ENCODE measurements at regions not wholly inside any gene's neighbourhood (a gene's known extent, or its start where the extent isn't known, plus 50 kb on each side); places are given as distances from the start of the nearest gene placed in this dataset.

- DNase-seq (ENCODE audit: low read depth), result no peak
- TF ChIP-seq, protein P1, sequence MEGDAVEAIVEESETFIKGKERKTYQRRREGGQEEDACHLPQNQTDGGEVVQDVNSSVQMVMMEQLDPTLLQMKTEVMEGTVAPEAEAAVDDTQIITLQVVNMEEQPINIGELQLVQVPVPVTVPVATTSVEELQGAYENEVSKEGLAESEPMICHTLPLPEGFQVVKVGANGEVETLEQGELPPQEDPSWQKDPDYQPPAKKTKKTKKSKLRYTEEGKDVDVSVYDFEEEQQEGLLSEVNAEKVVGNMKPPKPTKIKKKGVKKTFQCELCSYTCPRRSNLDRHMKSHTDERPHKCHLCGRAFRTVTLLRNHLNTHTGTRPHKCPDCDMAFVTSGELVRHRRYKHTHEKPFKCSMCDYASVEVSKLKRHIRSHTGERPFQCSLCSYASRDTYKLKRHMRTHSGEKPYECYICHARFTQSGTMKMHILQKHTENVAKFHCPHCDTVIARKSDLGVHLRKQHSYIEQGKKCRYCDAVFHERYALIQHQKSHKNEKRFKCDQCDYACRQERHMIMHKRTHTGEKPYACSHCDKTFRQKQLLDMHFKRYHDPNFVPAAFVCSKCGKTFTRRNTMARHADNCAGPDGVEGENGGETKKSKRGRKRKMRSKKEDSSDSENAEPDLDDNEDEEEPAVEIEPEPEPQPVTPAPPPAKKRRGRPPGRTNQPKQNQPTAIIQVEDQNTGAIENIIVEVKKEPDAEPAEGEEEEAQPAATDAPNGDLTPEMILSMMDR (conservative IDR thresholded peaks at IDR 0.05; ENCODE audit: low read depth, low read length), result no peak
- no peak overlapping the region for H3K4me3 ChIP-seq (ENCODE audit: low read depth, low read length)
These were observed 565.1 kb upstream of the NDST4 start for GRCh38 chr4:115678425-115678941.

- TF ChIP-seq, protein P1 (conservative IDR thresholded peaks at IDR 0.05; ENCODE audit: low read depth, low read length), result no peak
- no peak for DNase-seq (ENCODE audit: low read depth)
- no peak overlapping the region for H3K4me3 ChIP-seq (ENCODE audit: low read depth, low read length)
These were observed 562.3 kb upstream of the NDST4 start for GRCh38 chr4:115675719-115676118.

DNA sequence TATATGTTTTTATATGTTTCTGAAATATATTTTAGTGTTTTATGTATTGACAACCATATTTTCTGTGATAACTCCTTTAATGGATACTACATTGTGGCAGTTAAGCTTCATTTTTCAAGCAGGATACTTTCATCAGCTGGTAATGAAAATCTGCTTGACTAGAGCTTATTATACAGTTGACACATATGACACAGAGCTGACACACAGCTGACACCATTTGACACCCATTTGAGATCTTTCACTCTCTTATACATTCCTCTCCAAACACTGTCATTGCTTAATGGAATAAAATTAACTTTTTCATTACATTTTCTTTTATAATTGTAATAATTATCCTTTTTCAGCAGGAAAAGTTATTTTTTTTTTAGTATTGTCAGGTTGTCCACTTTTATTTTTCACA, 561.1 kb upstream of the NDST4 start:
- DNase-seq (ENCODE audit: low read depth), result no peak
- H3K4me3 ChIP-seq (ENCODE audit: low read depth, low read length), result no peak overlapping the region
- TF ChIP-seq, protein P1 (conservative IDR thresholded peaks at IDR 0.05; ENCODE audit: low read depth, low read length), result no peak

GRCh38 chr4:115671581-115671980, 558.2 kb upstream of the NDST4 start:
- DNase-seq (ENCODE audit: low read depth), result no peak
- TF ChIP-seq, protein P1 (conservative IDR thresholded peaks at IDR 0.05; ENCODE audit: low read depth, low read length), result no peak
- H3K4me3 ChIP-seq (ENCODE audit: low read depth, low read length), result no peak overlapping the region

DNA sequence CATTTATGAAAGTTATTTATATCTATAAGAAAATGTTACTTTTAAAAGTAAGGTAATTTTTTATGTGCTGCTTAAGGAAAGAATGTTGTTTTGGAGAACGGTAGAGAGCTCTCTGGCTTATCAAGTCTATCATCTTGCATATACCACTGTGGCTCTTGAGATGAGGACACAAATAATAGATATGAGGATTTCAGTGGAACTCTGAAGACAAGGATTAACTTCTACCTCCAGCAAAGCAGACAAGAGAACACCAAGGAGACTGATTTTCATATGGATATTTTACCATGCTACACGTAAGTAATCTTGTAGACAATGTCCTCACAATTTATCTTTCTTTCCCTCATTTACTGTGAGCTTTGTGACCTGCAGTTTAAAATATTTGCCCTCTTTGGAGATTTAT, 557.5 kb upstream of the NDST4 start:
- TF ChIP-seq, protein P1 (conservative IDR thresholded peaks at IDR 0.05; ENCODE audit: low read depth, low read length), result no peak
- H3K4me3 ChIP-seq (ENCODE audit: low read depth, low read length), result no peak overlapping the region

GRCh38 chr4:115668396-115668795, 555.0 kb upstream of the NDST4 start:
- DNase-seq (ENCODE audit: low read depth), result no peak
- no peak overlapping the region for H3K4me3 ChIP-seq (ENCODE audit: low read depth, low read length)
- TF ChIP-seq, protein P1 (conservative IDR thresholded peaks at IDR 0.05; ENCODE audit: low read depth, low read length), result no peak

More for the DNA sequence above, 557.5 kb upstream of the NDST4 start:
- DNase-seq (ENCODE audit: low read depth), result no peak

DNA sequence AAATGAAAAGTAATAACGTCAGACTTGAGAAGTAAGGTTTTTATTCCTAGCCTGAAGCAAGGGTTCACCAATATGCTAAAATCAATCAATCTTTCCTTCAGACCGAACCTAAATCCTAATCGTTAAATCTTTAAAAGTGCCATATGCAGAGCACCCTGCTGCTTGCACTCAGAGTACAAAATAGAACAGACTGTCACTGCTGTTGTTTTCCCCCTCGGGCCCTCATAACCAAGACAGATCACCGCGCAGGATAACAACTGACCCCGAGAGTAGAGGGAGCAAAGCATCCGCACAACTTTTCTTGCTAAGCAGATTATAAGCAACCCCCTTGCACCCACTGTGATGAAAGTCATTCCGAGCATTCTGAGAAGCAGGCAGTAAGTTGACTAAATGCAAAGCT, 550.9 kb upstream of the NDST4 start:
- TF ChIP-seq, protein P1 (conservative IDR thresholded peaks at IDR 0.05; ENCODE audit: low read depth, low read length), result no peak
- no peak overlapping the region for H3K4me3 ChIP-seq (ENCODE audit: low read depth, low read length)
- no peak for DNase-seq (ENCODE audit: low read depth)
